ENCODE measurements at regions not wholly inside any gene's neighbourhood (a gene's known extent, or its start where the extent isn't known, plus 50 kb on each side); places are given as distances from the start of the nearest gene placed in this dataset.
"Not testable (repeated sequence)": the region's sequence is repeated elsewhere in the genome, so short reads cannot be mapped to it uniquely, and the experiment has no call there.

GRCh38 chr6:34646714-34647113 lies 49.9 kb downstream of the ILRUN start:
- DNase-seq (ENCODE audit: low read depth): no peak
- TF ChIP-seq, protein P1, sequence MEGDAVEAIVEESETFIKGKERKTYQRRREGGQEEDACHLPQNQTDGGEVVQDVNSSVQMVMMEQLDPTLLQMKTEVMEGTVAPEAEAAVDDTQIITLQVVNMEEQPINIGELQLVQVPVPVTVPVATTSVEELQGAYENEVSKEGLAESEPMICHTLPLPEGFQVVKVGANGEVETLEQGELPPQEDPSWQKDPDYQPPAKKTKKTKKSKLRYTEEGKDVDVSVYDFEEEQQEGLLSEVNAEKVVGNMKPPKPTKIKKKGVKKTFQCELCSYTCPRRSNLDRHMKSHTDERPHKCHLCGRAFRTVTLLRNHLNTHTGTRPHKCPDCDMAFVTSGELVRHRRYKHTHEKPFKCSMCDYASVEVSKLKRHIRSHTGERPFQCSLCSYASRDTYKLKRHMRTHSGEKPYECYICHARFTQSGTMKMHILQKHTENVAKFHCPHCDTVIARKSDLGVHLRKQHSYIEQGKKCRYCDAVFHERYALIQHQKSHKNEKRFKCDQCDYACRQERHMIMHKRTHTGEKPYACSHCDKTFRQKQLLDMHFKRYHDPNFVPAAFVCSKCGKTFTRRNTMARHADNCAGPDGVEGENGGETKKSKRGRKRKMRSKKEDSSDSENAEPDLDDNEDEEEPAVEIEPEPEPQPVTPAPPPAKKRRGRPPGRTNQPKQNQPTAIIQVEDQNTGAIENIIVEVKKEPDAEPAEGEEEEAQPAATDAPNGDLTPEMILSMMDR (IDR thresholded peaks at IDR 0.05; ENCODE audit: insufficient read depth, low read depth, low read length, missing control alignments): no peak
- H3K4me3 ChIP-seq (ENCODE audit: low read length): no peak overlapping the region

DNA sequence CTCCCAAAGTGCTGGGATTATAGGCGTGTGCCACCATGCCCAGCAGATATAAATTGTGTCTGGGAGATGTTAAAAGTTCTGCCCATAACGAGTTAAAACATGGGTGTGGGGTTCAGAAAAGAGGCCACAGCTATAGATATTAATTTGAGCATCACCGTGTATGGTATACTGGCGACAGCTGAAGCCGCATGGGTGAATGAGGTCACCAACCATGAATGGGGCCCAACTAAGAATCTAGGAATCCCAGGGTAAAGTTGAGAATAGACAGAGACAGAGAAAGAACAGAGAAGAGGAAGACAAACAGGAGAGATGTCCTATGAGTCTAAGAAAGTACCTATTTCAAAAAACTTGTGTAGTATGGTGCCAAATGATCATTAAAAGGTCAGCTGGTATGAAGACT lies 50.9 kb downstream of the ILRUN start:
- TF ChIP-seq, protein P1 (IDR thresholded peaks at IDR 0.05; ENCODE audit: insufficient read depth, low read depth, low read length, missing control alignments): no peak
- H3K4me3 ChIP-seq (ENCODE audit: low read length): no peak overlapping the region

GRCh38 chr6:34644716-34645115 lies 51.9 kb downstream of the ILRUN start:
- no peak for DNase-seq (ENCODE audit: low read depth)
- TF ChIP-seq, protein P1 (IDR thresholded peaks at IDR 0.05; ENCODE audit: insufficient read depth, low read depth, low read length, missing control alignments): no peak
- H3K4me3 ChIP-seq (ENCODE audit: low read length): no peak overlapping the region

More for the DNA sequence above, 50.9 kb downstream of the ILRUN start:
- DNase-seq (ENCODE audit: low read depth): no peak

DNA sequence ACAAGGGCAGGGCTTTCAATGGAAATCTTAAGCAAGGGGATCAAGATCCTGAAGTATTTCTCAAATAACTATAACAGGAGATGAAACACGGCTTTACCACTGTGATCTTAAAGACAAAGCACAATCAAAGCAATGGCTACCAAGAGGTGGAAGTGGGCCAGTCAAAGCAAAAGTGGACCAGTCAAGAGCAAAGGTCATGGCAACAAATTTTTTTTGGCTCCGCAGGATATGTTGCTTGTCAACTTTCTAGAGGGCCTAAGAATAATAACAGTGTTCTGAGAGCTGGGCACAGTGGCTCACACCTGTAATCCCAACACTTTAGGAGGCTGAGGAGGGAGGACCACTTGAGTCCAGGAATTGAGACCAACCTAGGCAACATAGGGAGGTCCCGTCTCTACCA lies 54.1 kb downstream of the ILRUN start:
- no peak for DNase-seq (ENCODE audit: low read depth)
- TF ChIP-seq, protein P1 (IDR thresholded peaks at IDR 0.05; ENCODE audit: insufficient read depth, low read depth, low read length, missing control alignments): no peak
- H3K4me3 ChIP-seq (ENCODE audit: low read length): no peak overlapping the region

- DNase-seq (ENCODE audit: low read depth); H3K4me3 ChIP-seq (ENCODE audit: low read length): not testable (repeated sequence)
Observed at GRCh38 chr6:34640074-34640849, 56.3 kb downstream of the ILRUN start.

GRCh38 chr6:34638834-34639736 lies 57.5 kb downstream of the ILRUN start:
- TF ChIP-seq, protein P1 (IDR thresholded peaks at IDR 0.05; ENCODE audit: insufficient read depth, low read depth, low read length, missing control alignments): no peak
- H3K4me3 ChIP-seq (ENCODE audit: low read length): no peak overlapping the region
- DNase-seq (ENCODE audit: low read depth): no peak

DNA sequence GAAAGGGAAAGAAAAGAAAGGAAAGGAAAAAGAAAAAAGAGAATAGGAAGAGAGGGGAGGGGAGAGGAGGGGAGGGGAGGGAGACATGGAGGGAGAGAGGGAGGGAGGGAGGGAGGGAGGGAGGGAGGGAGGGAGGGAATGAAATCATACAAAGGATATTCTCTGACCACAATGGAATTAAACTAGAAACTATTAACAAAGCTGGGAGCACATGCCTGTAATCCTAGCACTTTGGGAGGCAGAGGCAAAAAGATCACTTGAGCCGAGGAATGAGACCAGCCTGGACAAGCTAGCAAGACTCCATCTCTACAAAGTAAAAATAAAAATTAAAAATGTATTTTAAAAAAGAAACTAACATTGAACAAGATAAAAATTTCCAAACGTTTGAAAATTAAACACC lies 62.8 kb downstream of the ILRUN start:
- TF ChIP-seq, protein P1 (IDR thresholded peaks at IDR 0.05; ENCODE audit: insufficient read depth, low read depth, low read length, missing control alignments): no peak
- no peak overlapping the region for H3K4me3 ChIP-seq (ENCODE audit: low read length)
- no peak for DNase-seq (ENCODE audit: low read depth)

Data from epithelial cell of esophagus (primary cell).